HepG2 (cell line): ENCODE measurements at regions not wholly inside any gene's neighbourhood (a gene's known extent, or its start where the extent isn't known, plus 50 kb on each side); places are given as distances from the start of the nearest gene placed in this dataset.

ENCODE experiments used
- ATAC-seq: fragments of 200-7000 bp; cut with Tn5 transposase; 3 replicates; pipeline ENCODE4 v1.9.1; 2020; ENCODE audit warnings: mild to moderate bottlenecking, moderate library complexity
- BruUV-seq: library from RNA; stranded (reverse); fragments of 400-500 nt; replicated peaks from 2 replicates; lab custom pipeline; 2021; lab: Mats Ljungman, UMichigan
- CTCF ChIA-PET: fragments of 300-600 bp; formaldehyde crosslinking; extraction: SDS; loops from one replicate; lab custom pipeline; 2021; ENCODE audit warnings: low total read pairs, inconsistent platforms, low intra/inter-chr PET ratio; lab: Yijun Ruan, JAX
- POLR2A ChIA-PET: fragments of 350-600 bp; sonication (Branson Sonifier 250); formaldehyde crosslinking; loops from one replicate; lab custom pipeline; 2020; ENCODE audit warnings: antibody characterized with exemption, inconsistent platforms; lab: Yijun Ruan, JAX
- DNase-seq: peaks from one replicate; pipeline ENCODE4 v3.0.0-alpha.2; 2015; ENCODE audit warnings: low spot score
- FAIRE-seq: peaks from 3 replicates; lab custom pipeline; 2011; peaks lifted over from hg19 to GRCh38; lab: Jason Lieb, UNC
- H2AFZ ChIP-seq: one replicate; pipeline ENCODE4 v1.6.1; 2011; ENCODE audit warnings: low read length, inconsistent platforms
- H3K27ac ChIP-seq: fragments of 300-600 bp; 3 replicates; pipeline ENCODE4 v1.8.0; 2011; ENCODE audit warnings: mixed run types, mild to moderate bottlenecking, mixed read lengths, low read length, inconsistent platforms; ENCODE audit not compliant: insufficient read depth; ENCODE audit errors: extremely low read length
- H3K27me3 ChIP-seq, 2 experiments: fragments of 200-600 bp in 1 of 2; 2 replicates in 1 of 2; 3 replicates in 1 of 2; pipeline versions ENCODE4 v1.6.0 to v1.8.0; 2011; ENCODE audit warnings: low read length in 2 of 2, mild to moderate bottlenecking in 2 of 2, moderate library complexity in 2 of 2, inconsistent platforms in 1 of 2; ENCODE audit not compliant: insufficient read depth in 2 of 2, control insufficient read depth in 1 of 2
- H3K36me3 ChIP-seq, 2 experiments: fragments of 200-600 bp in 1 of 2; replicated peaks in 1 of 2; 2 replicates in 1 of 2; 3 replicates in 1 of 2; pipeline versions ENCODE4 v1.5.1 to v1.8.0; 2011; ENCODE audit warnings: low read length in 2 of 2, inconsistent platforms in 1 of 2; ENCODE audit not compliant: insufficient read depth in 2 of 2, control insufficient read depth in 1 of 2
- H3K4me1 ChIP-seq: 2 replicates; pipeline ENCODE4 v1.5.1; 2012; ENCODE audit warnings: low read length, inconsistent platforms; ENCODE audit not compliant: insufficient read depth
- H3K4me2 ChIP-seq: 2 replicates; pipeline ENCODE4 v1.6.0; 2011; ENCODE audit warnings: low read depth, low read length, inconsistent platforms
- H3K4me3 ChIP-seq, 3 experiments: fragments of 200-600 bp in 1 of 3; sonication (generic), shearing (Covaris generic) in 1 of 3; replicated peaks in 1 of 3; 2 replicates each; pipeline ENCODE4 v1.5.1; 2011 to 2016; ENCODE audit warnings: low read length in 3 of 3, inconsistent platforms in 2 of 3, low read depth in 2 of 3, mild to moderate bottlenecking in 2 of 3, control low read depth in 1 of 3, mixed read lengths in 1 of 3; ENCODE audit not compliant: insufficient read depth in 1 of 3
- H3K79me2 ChIP-seq: one replicate; pipeline ENCODE4 v1.6.1; 2011; ENCODE audit warnings: low read length, inconsistent platforms; ENCODE audit not compliant: insufficient read depth
- H3K9ac ChIP-seq: 2 replicates; pipeline ENCODE4 v1.6.0; 2011; ENCODE audit warnings: mild to moderate bottlenecking, low read depth, low read length, inconsistent platforms; ENCODE audit not compliant: insufficient read depth
- H3K9me3 ChIP-seq: 2 replicates; pipeline ENCODE4 v1.5.1; 2012; ENCODE audit warnings: mild to moderate bottlenecking, low read length
- H4K20me1 ChIP-seq: 2 replicates; pipeline ENCODE4 v1.6.0; 2011; ENCODE audit warnings: inconsistent platforms, mild to moderate bottlenecking, low read length, moderate library complexity; ENCODE audit not compliant: insufficient read depth
- EHMT2 ChIP-seq: fragments of 200-600 bp; sonication (generic); IDR thresholded peaks from 2 replicates; pipeline ENCODE4 v1.7.0; 2017; ENCODE audit warnings: antibody characterized with exemption, low read depth, low read length, borderline replicate concordance
- GTF3A ChIP-seq: sonication (generic); formaldehyde crosslinking; conservative IDR thresholded peaks from 2 replicates; pipeline ENCODE4 v1.4.0; 2020; ENCODE audit warnings: mild to moderate bottlenecking, missing genetic modification reagents
- ISX ChIP-seq: sonication (generic); formaldehyde crosslinking; conservative IDR thresholded peaks from 2 replicates; pipeline ENCODE4 v1.5.0; 2020; ENCODE audit warnings: missing genetic modification reagents
- KDM3A ChIP-seq: IDR thresholded peaks from 2 replicates; pipeline ENCODE4 v1.6.1; 2018; ENCODE audit warnings: low read depth, missing compliant biosample characterization
- NR3C1 ChIP-seq: sonication (generic); formaldehyde crosslinking; IDR thresholded peaks from 2 replicates; pipeline ENCODE4 v1.4.0; 2020; ENCODE audit warnings: missing genetic modification reagents
- PHF21A ChIP-seq: sonication (generic); formaldehyde crosslinking; IDR thresholded peaks from 2 replicates; pipeline ENCODE4 v1.5.0; 2020; ENCODE audit warnings: mild to moderate bottlenecking, missing genetic modification reagents
- PITX1 ChIP-seq: sonication (generic); formaldehyde crosslinking; IDR thresholded peaks from 2 replicates; pipeline ENCODE4 v1.5.1; 2020; ENCODE audit warnings: mild to moderate bottlenecking, missing genetic modification reagents
- RERE ChIP-seq: IDR thresholded peaks from 2 replicates; pipeline ENCODE4 v1.6.1; 2016; ENCODE audit warnings: low read depth, missing genetic modification reagents, missing compliant biosample characterization
- TSC22D2 ChIP-seq: sonication (generic); formaldehyde crosslinking; IDR thresholded peaks from 2 replicates; pipeline ENCODE4 v1.5.1; 2020; ENCODE audit warnings: missing genetic modification reagents, mild to moderate bottlenecking, borderline replicate concordance
- XRCC5 ChIP-seq: fragments of 200-400 bp; formaldehyde crosslinking; optimal IDR thresholded peaks from 2 replicates; pipeline ENCODE3; 2017; ENCODE audit warnings: mild to moderate bottlenecking, low read length
- ZBTB20 ChIP-seq: sonication (generic); formaldehyde crosslinking; IDR thresholded peaks from 2 replicates; pipeline ENCODE4 v1.8.1; 2023; ENCODE audit warnings: missing genetic modification reagents, low read depth, mild to moderate bottlenecking, borderline replicate concordance
- ZNF335 ChIP-seq: sonication (generic); formaldehyde crosslinking; IDR thresholded peaks from 2 replicates; pipeline ENCODE4 v1.4.0; 2020; ENCODE audit warnings: missing genetic modification reagents
- ZNF570 ChIP-seq: sonication (generic); formaldehyde crosslinking; IDR thresholded peaks from 2 replicates; pipeline ENCODE4 v1.4.0; 2020; ENCODE audit warnings: mild to moderate bottlenecking, missing genetic modification reagents, borderline replicate concordance
- ZNF772 ChIP-seq: sonication (generic); formaldehyde crosslinking; IDR thresholded peaks from 2 replicates; pipeline ENCODE4 v1.5.0; 2020; ENCODE audit warnings: mild to moderate bottlenecking, missing genetic modification reagents
- ZNF879 ChIP-seq: sonication (generic); formaldehyde crosslinking; IDR thresholded peaks from 2 replicates; pipeline ENCODE4 v1.8.1; 2023; ENCODE audit warnings: missing genetic modification reagents
- ZNF883 ChIP-seq: sonication (generic); formaldehyde crosslinking; IDR thresholded peaks from 2 replicates; pipeline ENCODE4 v1.5.1; 2020; ENCODE audit warnings: mild to moderate bottlenecking, missing genetic modification reagents; ENCODE audit errors: not compliant biosample characterization
- WGBS: methylation state at CpG from one replicate; pipeline ENCODE4 v1.1.6; 2017; ENCODE audit warnings: low lambda C conversion rate; 5-methylcytosine and 5-hydroxymethylcytosine counted together
- in situ Hi-C: cut with HindIII; loops from 2 replicates; pipeline ENCODE4 v1.10.0; 2017; ENCODE audit warnings: low pct_unique_long_range_greater_than_20kb; ENCODE audit not compliant: extremely low pct_ligation_motif_present
- intact Hi-C: fragments of 100-400 bp; cut with micrococcal nuclease; formaldehyde crosslinking; loops from one replicate; pipeline ENCODE4 v1.10.0; 2022; ENCODE audit not compliant: unreplicated experiment

- Histone ChIP-seq H4K20me1 (no peaks in the 10 kb centered on the region), H3K79me2 (no peaks in the 10 kb centered on the region), H3K4me2 (no peak overlapping the region), H3K4me1 (no peaks in the 10 kb centered on the region), H3K4me3 (no peak overlapping the region), H3K9ac (no peak overlapping the region), H3K36me3 (no peaks in the 10 kb centered on the region), H3K27me3 (no peaks in the 10 kb centered on the region; a peak in 1 of 5 replicates), H3K27ac (no peak overlapping the region), H2AFZ (no peak overlapping the region), H3K9me3 (peaks cover 79% of the 10 kb centered on the region)
- DNase-seq (no peak), FAIRE-seq (no peak), ATAC-seq (no peak)
- ChIA-PET POLR2A (no interaction called here), CTCF (no interaction called here)
- intact Hi-C loops = no loop called here
- BruUV-seq = no TSS peak
- in situ Hi-C loops = no loop called here
- WGBS = 6% methylated on average over 2 of the region's 2 CpGs
- TF ChIP-seq EHMT2 (no peak), TSC22D2 (CRISPR knock-in tag) (no peak), PHF21A (CRISPR knock-in tag) (no peak), ZNF772 (CRISPR knock-in tag) (no peak), ZBTB20 (CRISPR knock-in tag) (no peak), ZNF879 (CRISPR knock-in tag) (no peak), KDM3A (CRISPR knock-in tag) (no peak), XRCC5 (no peak), NR3C1 (CRISPR knock-in tag) (no peak), GTF3A (CRISPR knock-in tag) (no peak), PITX1 (CRISPR knock-in tag) (no peak), ZNF570 (CRISPR knock-in tag) (no peak), ZNF335 (CRISPR knock-in tag) (no peak), ZNF883 (CRISPR knock-in tag) (no peak), RERE (CRISPR knock-in tag) (no peak), ISX (CRISPR knock-in tag) (no peak)
Observed at GRCh38 chr21:26683996-26684395, 110.9 kb upstream of the CYYR1 start.
